PC-9 (cell line): ENCODE measurements at regions not wholly inside any gene's neighbourhood (a gene's known extent, or its start where the extent isn't known, plus 50 kb on each side); places are given as distances from the start of the nearest gene placed in this dataset.

Source experiments
- EZH2 ChIP-seq: fragments of 200-600 bp; sonication (generic); IDR thresholded peaks from 2 replicates; pipeline ENCODE4 v1.8.0; 2017; ENCODE audit warnings: antibody characterized with exemption, low read depth
- TF ChIP-seq, protein P1 (sequence below): fragments of 200-600 bp; sonication (generic); conservative IDR thresholded peaks from 2 replicates; pipeline ENCODE4 v1.6.1; 2017; ENCODE audit warnings: mixed run types, antibody characterized with exemption, mild to moderate bottlenecking, moderate library complexity

DNA sequence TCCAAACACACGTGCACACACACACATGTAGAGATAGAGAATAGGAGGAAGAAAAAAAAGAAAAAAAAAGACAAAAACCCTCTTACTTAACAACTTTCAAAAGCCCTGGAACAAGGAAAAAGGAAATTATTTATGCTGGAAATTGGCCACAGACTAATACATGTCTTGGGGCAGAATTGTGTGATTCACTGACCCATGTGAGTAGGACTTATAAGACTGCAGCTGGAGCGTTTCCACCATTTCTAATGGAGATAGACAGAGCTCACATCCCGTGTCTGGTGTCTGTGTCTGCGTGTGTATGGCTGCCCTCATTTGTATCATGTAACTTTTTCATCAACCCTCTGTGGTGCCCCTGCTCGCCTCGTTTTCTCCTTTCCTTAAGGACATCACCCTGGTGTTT is 99.8 kb upstream of the PDE10A start:
- TF ChIP-seq, protein P1, sequence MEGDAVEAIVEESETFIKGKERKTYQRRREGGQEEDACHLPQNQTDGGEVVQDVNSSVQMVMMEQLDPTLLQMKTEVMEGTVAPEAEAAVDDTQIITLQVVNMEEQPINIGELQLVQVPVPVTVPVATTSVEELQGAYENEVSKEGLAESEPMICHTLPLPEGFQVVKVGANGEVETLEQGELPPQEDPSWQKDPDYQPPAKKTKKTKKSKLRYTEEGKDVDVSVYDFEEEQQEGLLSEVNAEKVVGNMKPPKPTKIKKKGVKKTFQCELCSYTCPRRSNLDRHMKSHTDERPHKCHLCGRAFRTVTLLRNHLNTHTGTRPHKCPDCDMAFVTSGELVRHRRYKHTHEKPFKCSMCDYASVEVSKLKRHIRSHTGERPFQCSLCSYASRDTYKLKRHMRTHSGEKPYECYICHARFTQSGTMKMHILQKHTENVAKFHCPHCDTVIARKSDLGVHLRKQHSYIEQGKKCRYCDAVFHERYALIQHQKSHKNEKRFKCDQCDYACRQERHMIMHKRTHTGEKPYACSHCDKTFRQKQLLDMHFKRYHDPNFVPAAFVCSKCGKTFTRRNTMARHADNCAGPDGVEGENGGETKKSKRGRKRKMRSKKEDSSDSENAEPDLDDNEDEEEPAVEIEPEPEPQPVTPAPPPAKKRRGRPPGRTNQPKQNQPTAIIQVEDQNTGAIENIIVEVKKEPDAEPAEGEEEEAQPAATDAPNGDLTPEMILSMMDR, result no peak
- no peak for TF ChIP-seq EZH2
